Smooth muscle cell of the brain vasculature (primary cell): ENCODE measurements at regions not wholly inside any gene's neighbourhood (a gene's known extent, or its start where the extent isn't known, plus 50 kb on each side); places are given as distances from the start of the nearest gene placed in this dataset.

Source experiments
- DNase-seq: peaks from one replicate; pipeline ENCODE4 v3.0.0-alpha.2; 2012; ENCODE audit warnings: low read depth, low spot score

DNA sequence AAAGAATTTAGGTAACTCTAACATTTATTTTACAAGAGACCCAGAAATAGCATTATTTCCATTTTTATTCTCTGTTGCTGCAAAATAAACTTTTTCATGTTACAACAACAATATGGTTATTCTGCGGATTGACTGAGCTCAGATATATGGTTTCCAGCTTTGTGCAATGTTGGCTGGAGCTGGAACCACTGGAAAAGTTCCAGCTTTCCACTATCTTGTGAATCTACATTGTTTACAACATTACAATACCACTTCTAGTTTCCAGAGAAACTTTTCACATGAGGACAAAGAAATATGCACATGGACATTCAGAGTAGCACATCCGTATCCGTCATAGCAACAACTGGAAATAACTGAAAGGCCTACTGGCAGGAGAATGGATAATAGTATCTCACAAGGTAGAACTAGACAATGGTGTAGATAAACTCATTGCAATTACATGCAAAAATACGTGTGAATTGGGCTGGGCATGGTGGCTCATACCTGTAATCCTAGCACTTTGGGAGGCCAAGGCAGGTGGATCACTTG lies 436.1 kb upstream of the ADAMTS16 start:
- DNase-seq: no peak

DNA sequence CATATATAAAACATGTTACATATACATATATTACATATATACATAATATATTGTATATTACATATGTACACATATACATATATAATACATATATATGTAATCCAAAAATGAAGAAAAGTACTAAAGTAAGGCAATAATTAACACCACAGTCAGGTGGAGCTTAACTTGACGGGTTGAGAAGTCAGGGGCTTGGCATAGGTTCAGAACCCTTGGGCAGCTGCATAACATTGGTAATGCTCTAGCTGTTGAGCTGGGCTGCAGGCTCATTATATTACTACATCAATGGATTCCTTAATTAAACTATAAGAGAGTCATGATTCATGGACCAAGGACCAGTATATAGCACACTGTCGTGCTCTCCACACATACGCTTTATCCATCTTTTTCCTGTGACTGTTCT lies 435.2 kb upstream of the ADAMTS16 start:
- no peak for DNase-seq

GRCh38 chr5:4716781-4717180 lies 423.3 kb upstream of the ADAMTS16 start:
- DNase-seq: no peak

GRCh38 chr5:4717446-4717845 lies 422.7 kb upstream of the ADAMTS16 start:
- DNase-seq: no peak

DNA sequence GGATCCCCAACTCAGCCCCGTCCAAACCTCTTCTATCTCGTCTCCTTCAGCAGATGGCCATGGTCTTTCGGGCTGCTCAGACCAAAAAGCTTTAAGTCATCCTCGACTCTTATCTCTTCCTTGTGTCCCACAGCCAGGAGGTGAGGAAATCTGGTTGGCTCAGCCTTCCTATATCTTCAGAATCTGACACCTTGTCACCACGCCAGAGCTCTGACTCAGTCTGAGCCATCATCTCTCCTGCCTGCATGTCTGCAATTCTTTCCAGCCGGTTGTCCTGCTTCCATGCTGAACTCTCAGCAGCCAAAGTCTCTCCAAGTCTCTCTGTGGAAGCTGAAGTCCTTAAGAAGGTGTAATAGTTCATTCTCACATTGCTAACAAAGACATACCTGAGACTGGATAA lies 419.3 kb upstream of the ADAMTS16 start:
- no peak for DNase-seq

DNA sequence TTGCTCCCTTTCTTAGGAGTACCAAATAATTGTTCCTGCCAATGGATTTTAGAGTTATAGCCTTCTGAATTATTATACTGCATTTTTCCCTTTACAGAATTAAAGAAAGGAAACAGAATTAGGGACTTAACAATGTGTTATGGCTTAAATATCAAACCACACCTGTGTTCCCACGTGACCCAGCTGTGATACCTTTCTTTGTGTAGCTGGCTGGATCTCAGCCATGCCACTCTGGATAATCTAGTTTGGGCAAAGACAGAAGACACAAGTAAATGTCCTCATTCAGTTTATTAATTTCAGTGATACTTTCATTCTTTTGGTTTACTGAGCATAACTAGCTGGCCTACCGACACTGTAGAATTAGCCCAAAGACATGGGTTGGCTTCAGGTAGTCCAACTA lies 417.2 kb upstream of the ADAMTS16 start:
- DNase-seq: no peak

GRCh38 chr5:4725594-4725993 lies 414.5 kb upstream of the ADAMTS16 start:
- no peak for DNase-seq

DNA sequence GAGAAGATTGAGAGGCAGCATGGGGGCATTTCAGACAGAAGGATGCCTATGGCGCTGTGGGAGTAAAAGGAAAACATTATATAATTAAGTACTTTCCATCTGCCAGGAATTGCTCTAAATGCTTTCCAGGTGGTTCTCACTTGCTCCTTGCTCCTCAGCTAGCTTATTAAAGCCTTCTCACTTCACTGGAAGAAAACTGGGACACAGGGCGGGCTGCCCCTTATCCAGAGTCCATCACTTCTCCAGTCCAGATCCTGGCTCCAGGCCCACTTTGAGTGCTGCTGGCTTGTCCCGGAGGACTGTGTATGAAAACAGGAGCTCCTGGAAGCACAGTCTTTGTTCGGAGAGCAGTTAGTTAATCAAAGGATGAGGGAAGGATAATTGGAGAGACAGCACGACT lies 409.9 kb upstream of the ADAMTS16 start:
- no peak for DNase-seq

- DNase-seq: no peak
These were observed 405.8 kb upstream of the ADAMTS16 start for GRCh38 chr5:4734348-4734747.

- DNase-seq: no peak
These were observed 404.9 kb upstream of the ADAMTS16 start for GRCh38 chr5:4735261-4735660.

DNA sequence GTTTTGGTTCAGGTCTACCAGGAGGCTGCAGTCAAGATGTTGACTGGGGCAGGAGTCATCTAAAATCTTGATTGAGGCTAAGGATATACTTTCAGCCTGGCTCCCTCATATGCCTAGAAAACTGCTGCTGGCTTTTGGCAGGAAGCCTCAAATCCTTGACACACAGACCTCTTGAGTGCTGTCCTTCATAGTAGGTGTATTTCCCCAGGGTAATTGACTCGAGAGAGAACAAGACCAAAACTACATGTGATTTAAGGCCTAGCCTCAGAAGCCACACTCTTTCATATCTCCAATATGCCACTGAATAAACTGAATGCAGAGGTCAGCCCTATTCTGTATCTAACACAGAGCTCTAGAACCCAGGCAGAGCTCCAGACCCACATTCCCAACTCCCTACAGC lies 402.3 kb upstream of the ADAMTS16 start:
- no peak for DNase-seq

DNA sequence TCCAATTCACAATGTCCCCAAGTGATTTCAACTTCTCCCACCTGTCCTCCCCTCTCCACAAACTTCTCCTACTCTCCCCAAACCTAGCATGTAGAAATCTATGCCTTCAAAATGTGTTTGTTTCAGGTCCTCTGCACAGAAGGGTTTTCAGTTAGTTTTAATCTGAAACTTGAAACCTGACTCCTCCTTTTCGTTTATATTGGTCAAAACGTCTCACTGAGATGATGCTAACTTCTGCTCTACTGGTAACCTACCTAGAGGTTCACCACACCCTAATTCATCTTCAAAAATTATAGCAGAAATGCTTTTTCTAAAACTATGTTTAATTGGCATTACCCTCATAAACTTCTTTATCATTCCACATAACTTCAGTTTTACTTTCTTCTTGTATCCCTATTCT lies 401.8 kb upstream of the ADAMTS16 start:
- DNase-seq: no peak

- DNase-seq: no peak
These were observed 400.0 kb upstream of the ADAMTS16 start for GRCh38 chr5:4740156-4740555.

GRCh38 chr5:4758550-4758949 lies 381.6 kb upstream of the ADAMTS16 start:
- DNase-seq: no peak

- DNase-seq: no peak
These were observed 381.1 kb upstream of the ADAMTS16 start for GRCh38 chr5:4758996-4759395.

DNA sequence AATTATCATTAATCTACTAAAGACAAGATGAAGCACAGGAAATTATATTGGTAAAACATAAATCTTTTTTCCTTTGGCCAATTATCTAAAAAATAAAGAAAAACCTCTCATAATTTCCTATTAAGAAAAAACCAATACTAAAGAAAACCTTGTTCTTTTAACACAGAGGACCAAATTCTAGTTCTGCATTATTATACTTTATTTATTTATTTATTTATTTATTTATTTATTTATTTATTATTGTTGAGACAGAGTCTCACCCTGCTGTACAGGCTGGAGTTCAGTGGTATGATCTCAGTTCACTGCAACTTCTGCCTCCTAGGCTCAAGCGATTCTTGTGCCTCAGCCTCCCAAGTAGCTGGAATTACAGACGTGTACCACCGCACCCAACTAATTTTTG lies 377.8 kb upstream of the ADAMTS16 start:
- no peak for DNase-seq

DNA sequence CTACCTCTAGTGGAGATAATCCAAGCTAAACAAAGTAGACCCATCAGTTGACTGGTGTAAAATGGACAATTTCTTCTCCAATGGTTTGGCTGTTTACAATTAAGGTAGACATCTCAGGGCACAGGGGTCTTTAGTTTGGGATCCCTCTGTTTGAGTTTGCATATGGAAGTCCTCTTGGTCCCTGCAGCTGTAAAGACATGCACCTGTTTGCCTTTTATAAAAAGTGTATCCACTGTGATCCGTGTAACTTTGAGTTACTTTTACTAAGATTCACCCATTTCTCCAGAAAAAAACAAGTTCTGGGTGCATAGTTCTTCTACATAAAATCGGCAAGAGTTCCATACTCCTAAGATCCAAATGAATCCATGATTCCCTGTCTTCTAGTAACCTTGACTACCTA lies 374.7 kb upstream of the ADAMTS16 start:
- no peak for DNase-seq

GRCh38 chr5:4766101-4766500 lies 374.0 kb upstream of the ADAMTS16 start:
- DNase-seq: no peak

DNA sequence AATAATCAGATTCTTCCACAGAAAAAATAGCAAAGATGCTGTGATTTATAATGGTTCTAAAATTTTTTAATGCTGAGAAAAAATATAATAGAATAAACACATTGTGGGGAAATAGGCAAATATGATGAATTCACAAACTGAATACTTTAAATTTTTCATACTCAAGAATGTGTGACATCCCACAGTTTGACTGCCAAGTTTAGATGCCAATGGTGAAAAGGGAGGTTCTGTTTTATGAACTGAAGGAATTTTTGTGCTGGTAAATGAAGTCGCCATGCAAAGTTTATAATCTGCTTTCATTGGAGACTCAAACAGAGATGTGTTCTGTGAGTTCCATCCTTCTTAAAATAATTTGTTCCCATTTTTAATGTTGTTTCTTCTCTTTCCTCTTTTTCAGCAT lies 367.5 kb upstream of the ADAMTS16 start:
- no peak for DNase-seq

GRCh38 chr5:4773827-4774317 lies 366.3 kb upstream of the ADAMTS16 start:
- no peak for DNase-seq

DNA sequence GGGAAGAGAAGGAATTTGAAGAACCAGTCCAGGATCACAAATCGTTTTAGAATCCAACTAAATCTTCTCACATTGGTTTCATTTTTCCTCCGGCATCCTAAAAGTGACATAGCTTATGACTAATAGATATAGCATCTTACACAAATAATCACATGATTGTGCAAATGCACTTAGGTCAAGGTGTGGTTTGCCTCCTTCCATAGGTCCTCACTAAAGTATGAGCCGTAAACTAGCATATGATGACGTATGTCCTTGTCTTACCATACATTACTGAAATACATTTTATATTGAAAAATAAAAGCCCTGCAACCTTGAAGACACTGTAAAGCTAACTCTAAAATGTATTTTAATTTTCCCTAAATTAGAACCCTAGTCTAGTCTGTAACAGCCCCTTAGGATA lies 362.7 kb upstream of the ADAMTS16 start:
- no peak for DNase-seq

GRCh38 chr5:4780633-4781032 lies 359.5 kb upstream of the ADAMTS16 start:
- DNase-seq: no peak

DNA sequence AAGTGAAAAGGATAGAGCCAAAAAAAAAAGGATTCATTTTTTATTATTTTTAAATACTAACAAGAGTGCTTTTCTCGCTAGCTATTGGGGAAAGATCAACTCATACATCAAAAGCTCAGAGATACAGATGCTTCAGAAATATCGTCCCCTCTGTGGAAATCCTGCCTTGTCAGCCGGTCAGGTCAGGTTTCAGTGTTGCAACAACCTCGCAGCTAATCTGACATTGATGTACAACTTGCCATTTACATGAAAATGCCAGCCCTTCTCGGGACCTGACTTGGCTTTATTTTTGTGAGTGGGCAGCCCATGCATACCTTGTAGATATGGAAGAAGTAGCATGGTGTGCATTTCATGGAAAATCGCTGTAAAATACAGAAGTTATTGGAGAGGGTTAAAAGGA lies 358.8 kb upstream of the ADAMTS16 start:
- no peak for DNase-seq

DNA sequence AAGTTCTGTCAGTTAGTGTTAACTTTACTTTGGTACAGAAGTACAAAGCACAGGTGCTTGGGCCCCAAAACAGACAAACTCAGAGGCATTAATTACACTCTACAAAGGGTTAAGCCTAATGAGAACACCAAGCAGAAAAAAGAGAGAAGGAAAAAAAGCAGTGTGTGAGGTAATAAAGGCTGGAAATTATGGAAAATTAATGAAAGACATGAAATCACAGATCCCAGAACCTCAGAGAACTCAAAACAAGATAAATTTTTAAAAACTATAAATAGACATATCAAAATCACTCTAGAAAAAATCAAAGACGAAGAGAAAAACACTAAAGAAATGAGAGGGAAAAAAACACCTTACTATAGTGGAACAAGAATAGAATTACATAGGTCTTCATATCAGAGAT lies 354.2 kb upstream of the ADAMTS16 start:
- no peak for DNase-seq
